ENCODE measurements at regions not wholly inside any gene's neighbourhood (a gene's known extent, or its start where the extent isn't known, plus 50 kb on each side); places are given as distances from the start of the nearest gene placed in this dataset.

GRCh38 chr6:109260126-109260525, 122.1 kb downstream of the CD164 start:
- Histone ChIP-seq H3K4me3 (ENCODE audit: low read length) (no peak overlapping the region), H4K20me1 (ENCODE audit: insufficient read depth) (no peaks in the 10 kb centered on the region), H3K79me2 (replicated peaks; ENCODE audit: insufficient read depth, low read length) (no peaks in the 10 kb centered on the region), H3K9ac (ENCODE audit: low read length) (no peak overlapping the region), H3F3A (ENCODE audit: insufficient read depth, low read length, poor library complexity, severe bottlenecking) (no peaks in the 10 kb centered on the region), H3K27me3 (ENCODE audit: insufficient read depth, low read depth, low read length) (no peaks in the 10 kb centered on the region), H3K4me2 (ENCODE audit: low read length) (no peak overlapping the region), H3K36me3 (ENCODE audit: insufficient read depth, low read length) (no peaks in the 10 kb centered on the region), H3K9me3 (ENCODE audit: low read length) (no peaks in the 10 kb centered on the region), H3K27ac (ENCODE audit: low read length) (no peak overlapping the region), H2AFZ (ENCODE audit: low read depth, low read length) (no peak overlapping the region), H3K9me2 (ENCODE audit: insufficient read depth, low read length) (no peaks in the 10 kb centered on the region)
- TF ChIP-seq POLR2AphosphoS5 (IDR thresholded peaks at IDR 0.05) (no peak), CTCF (IDR thresholded peaks at IDR 0.05; ENCODE audit: poor library complexity, severe bottlenecking) (no peak), TAF1 (IDR thresholded peaks at IDR 0.05; ENCODE audit: low read depth) (no peak), MXI1 (conservative IDR thresholded peaks at IDR 0.05; ENCODE audit: poor library complexity, severe bottlenecking) (no peak), RAD21 (conservative IDR thresholded peaks at IDR 0.05) (no peak), EZH2 (IDR thresholded peaks at IDR 0.05; ENCODE audit: borderline replicate concordance, insufficient read depth, low read length, poor library complexity, severe bottlenecking) (no peak), SMC3 (conservative IDR thresholded peaks at IDR 0.05; ENCODE audit: poor library complexity) (no peak), EP300 (conservative IDR thresholded peaks at IDR 0.05; ENCODE audit: poor library complexity, severe bottlenecking) (no peak)
- TF ChIP-seq, protein P1, sequence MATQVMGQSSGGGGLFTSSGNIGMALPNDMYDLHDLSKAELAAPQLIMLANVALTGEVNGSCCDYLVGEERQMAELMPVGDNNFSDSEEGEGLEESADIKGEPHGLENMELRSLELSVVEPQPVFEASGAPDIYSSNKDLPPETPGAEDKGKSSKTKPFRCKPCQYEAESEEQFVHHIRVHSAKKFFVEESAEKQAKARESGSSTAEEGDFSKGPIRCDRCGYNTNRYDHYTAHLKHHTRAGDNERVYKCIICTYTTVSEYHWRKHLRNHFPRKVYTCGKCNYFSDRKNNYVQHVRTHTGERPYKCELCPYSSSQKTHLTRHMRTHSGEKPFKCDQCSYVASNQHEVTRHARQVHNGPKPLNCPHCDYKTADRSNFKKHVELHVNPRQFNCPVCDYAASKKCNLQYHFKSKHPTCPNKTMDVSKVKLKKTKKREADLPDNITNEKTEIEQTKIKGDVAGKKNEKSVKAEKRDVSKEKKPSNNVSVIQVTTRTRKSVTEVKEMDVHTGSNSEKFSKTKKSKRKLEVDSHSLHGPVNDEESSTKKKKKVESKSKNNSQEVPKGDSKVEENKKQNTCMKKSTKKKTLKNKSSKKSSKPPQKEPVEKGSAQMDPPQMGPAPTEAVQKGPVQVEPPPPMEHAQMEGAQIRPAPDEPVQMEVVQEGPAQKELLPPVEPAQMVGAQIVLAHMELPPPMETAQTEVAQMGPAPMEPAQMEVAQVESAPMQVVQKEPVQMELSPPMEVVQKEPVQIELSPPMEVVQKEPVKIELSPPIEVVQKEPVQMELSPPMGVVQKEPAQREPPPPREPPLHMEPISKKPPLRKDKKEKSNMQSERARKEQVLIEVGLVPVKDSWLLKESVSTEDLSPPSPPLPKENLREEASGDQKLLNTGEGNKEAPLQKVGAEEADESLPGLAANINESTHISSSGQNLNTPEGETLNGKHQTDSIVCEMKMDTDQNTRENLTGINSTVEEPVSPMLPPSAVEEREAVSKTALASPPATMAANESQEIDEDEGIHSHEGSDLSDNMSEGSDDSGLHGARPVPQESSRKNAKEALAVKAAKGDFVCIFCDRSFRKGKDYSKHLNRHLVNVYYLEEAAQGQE (IDR thresholded peaks at IDR 0.05; ENCODE audit: borderline replicate concordance), result no peak

GRCh38 chr6:109258129-109258528, 124.1 kb downstream of the CD164 start:
- H2AFZ ChIP-seq (ENCODE audit: low read depth, low read length), result no peak overlapping the region
- no peaks in the 10 kb centered on the region for H3K9me2 ChIP-seq (ENCODE audit: insufficient read depth, low read length)
- TF ChIP-seq EZH2 (IDR thresholded peaks at IDR 0.05; ENCODE audit: borderline replicate concordance, insufficient read depth, low read length, poor library complexity, severe bottlenecking), result no peak
- TF ChIP-seq EP300 (conservative IDR thresholded peaks at IDR 0.05; ENCODE audit: poor library complexity, severe bottlenecking), result no peak
- TF ChIP-seq POLR2AphosphoS5 (IDR thresholded peaks at IDR 0.05), result no peak
- TF ChIP-seq TAF1 (IDR thresholded peaks at IDR 0.05; ENCODE audit: low read depth), result no peak
- no peak for TF ChIP-seq MXI1 (conservative IDR thresholded peaks at IDR 0.05; ENCODE audit: poor library complexity, severe bottlenecking)
- TF ChIP-seq RAD21 (conservative IDR thresholded peaks at IDR 0.05), result no peak
- TF ChIP-seq, protein P1 (IDR thresholded peaks at IDR 0.05; ENCODE audit: borderline replicate concordance), result no peak
- no peak for TF ChIP-seq SMC3 (conservative IDR thresholded peaks at IDR 0.05; ENCODE audit: poor library complexity)
- no peak for TF ChIP-seq CTCF (IDR thresholded peaks at IDR 0.05; ENCODE audit: poor library complexity, severe bottlenecking)
- H3K4me2 ChIP-seq (ENCODE audit: low read length), result no peak overlapping the region
- no peak overlapping the region for H3K9ac ChIP-seq (ENCODE audit: low read length)
- H3K79me2 ChIP-seq (replicated peaks; ENCODE audit: insufficient read depth, low read length), result no peaks in the 10 kb centered on the region
- no peaks in the 10 kb centered on the region for H3K9me3 ChIP-seq (ENCODE audit: low read length)
- no peak overlapping the region for H3K27ac ChIP-seq (ENCODE audit: low read length)
- H4K20me1 ChIP-seq (ENCODE audit: insufficient read depth), result no peaks in the 10 kb centered on the region
- H3F3A ChIP-seq (ENCODE audit: insufficient read depth, low read length, poor library complexity, severe bottlenecking), result no peaks in the 10 kb centered on the region
- H3K27me3 ChIP-seq (ENCODE audit: insufficient read depth, low read depth, low read length), result no peaks in the 10 kb centered on the region
- no peaks in the 10 kb centered on the region for H3K36me3 ChIP-seq (ENCODE audit: insufficient read depth, low read length)
- no peak overlapping the region for H3K4me3 ChIP-seq (ENCODE audit: low read length)

Measured in neural cell (in vitro differentiated cells).